ENCODE measurements at regions not wholly inside any gene's neighbourhood (a gene's known extent, or its start where the extent isn't known, plus 50 kb on each side); places are given as distances from the start of the nearest gene placed in this dataset.

- TF ChIP-seq CTCF (IDR thresholded peaks at IDR 0.05) (no peak), POLR2AphosphoS5 (IDR thresholded peaks at IDR 0.05) (no peak), POLR2A (IDR thresholded peaks at IDR 0.05) (no peak)
Measured at GRCh38 chr3:145721273-145721805, 439.6 kb downstream of the PLOD2 start.

All from sigmoid colon (tissue), 4 donors.